Skeletal muscle tissue (tissue), 3 donors: ENCODE measurements at regions not wholly inside any gene's neighbourhood (a gene's known extent, or its start where the extent isn't known, plus 50 kb on each side); places are given as distances from the start of the nearest gene placed in this dataset.
"Not testable (repeated sequence)": the region's sequence is repeated elsewhere in the genome, so short reads cannot be mapped to it uniquely, and the experiment has no call there.

Experiments
- H3K27ac ChIP-seq: one replicate; pipeline ENCODE4 v1.7.0; 2013; ENCODE audit warnings: mild to moderate bottlenecking, low read depth, low read length, inconsistent platforms
- H3K27me3 ChIP-seq, 3 donors: one replicate each; pipeline ENCODE4 v1.7.0; 2013; ENCODE audit warnings: low read length in 3 of 3; ENCODE audit not compliant: control insufficient read depth in 3 of 3, insufficient read depth in 3 of 3
- H3K36me3 ChIP-seq, 3 donors: one replicate each; pipeline ENCODE4 v1.7.0; 2013; ENCODE audit warnings: low read length in 3 of 3; ENCODE audit not compliant: control insufficient read depth in 3 of 3, insufficient read depth in 3 of 3
- H3K4me1 ChIP-seq, 3 donors: one replicate each; pipeline ENCODE4 v1.7.0; 2013; ENCODE audit warnings: low read length in 3 of 3, mild to moderate bottlenecking in 3 of 3; ENCODE audit not compliant: control insufficient read depth in 3 of 3, insufficient read depth in 3 of 3
- H3K4me3 ChIP-seq, 3 donors: one replicate each; pipeline ENCODE4 v1.7.0; 2013; ENCODE audit warnings: low read length in 3 of 3
- H3K9ac ChIP-seq, 3 donors: one replicate each; pipeline ENCODE4 v1.7.0; 2013; ENCODE audit warnings: low read length in 3 of 3, mild to moderate bottlenecking in 3 of 3, moderate library complexity in 2 of 3, low read depth in 1 of 3
- H3K9me3 ChIP-seq, 3 donors: one replicate each; pipeline ENCODE4 v1.7.0; 2013; ENCODE audit warnings: low read length in 3 of 3; ENCODE audit not compliant: control insufficient read depth in 3 of 3
- donor health status: Osteomylitis.

- Histone ChIP-seq H3K27me3 (no peaks in the 10 kb centered on the region), H3K4me3 (no peak overlapping the region), H3K4me1 (no peaks in the 10 kb centered on the region), H3K9ac (no peak overlapping the region), H3K9me3 (no peaks in the 10 kb centered on the region), H3K27ac (no peak overlapping the region), H3K36me3 (no peaks in the 10 kb centered on the region)
These were observed 82.3 kb upstream of the TIAM1 start for GRCh38 chr21:31426235-31426797.

- Histone ChIP-seq H3K36me3 (no peaks in the 10 kb centered on the region), H3K9ac (no peak overlapping the region), H3K4me3 (no peak overlapping the region), H3K27ac (no peak overlapping the region), H3K9me3 (no peaks in the 10 kb centered on the region), H3K4me1 (no peaks in the 10 kb centered on the region), H3K27me3 (no peaks in the 10 kb centered on the region)
These were observed 81.1 kb upstream of the TIAM1 start for GRCh38 chr21:31425138-31425537.

- H3K4me3 ChIP-seq, result no peak overlapping the region
- H3K9me3 ChIP-seq, result no peaks in the 10 kb centered on the region
- H3K9ac ChIP-seq, result no peak overlapping the region
- H3K27ac ChIP-seq, result no peak overlapping the region
- no peaks in the 10 kb centered on the region for H3K4me1 ChIP-seq
- no peaks in the 10 kb centered on the region for H3K27me3 ChIP-seq
- no peaks in the 10 kb centered on the region for H3K36me3 ChIP-seq
These were observed 80.0 kb upstream of the TIAM1 start for GRCh38 chr21:31424058-31424457.

GRCh38 chr21:31420988-31421387, 76.9 kb upstream of the TIAM1 start:
- Histone ChIP-seq H3K4me1 (no peaks in the 10 kb centered on the region), H3K27me3 (no peaks in the 10 kb centered on the region), H3K9me3 (no peaks in the 10 kb centered on the region), H3K27ac (no peak overlapping the region), H3K4me3 (no peak overlapping the region), H3K36me3 (no peaks in the 10 kb centered on the region), H3K9ac (no peak overlapping the region)

GRCh38 chr21:31420354-31420753, 76.3 kb upstream of the TIAM1 start:
- Histone ChIP-seq H3K9me3 (no peaks in the 10 kb centered on the region), H3K27ac (no peak overlapping the region), H3K4me1 (no peaks in the 10 kb centered on the region), H3K9ac (no peak overlapping the region), H3K27me3 (no peaks in the 10 kb centered on the region), H3K4me3 (no peak overlapping the region), H3K36me3 (no peaks in the 10 kb centered on the region)

GRCh38 chr21:31418377-31419001, 74.4 kb upstream of the TIAM1 start:
- H3K27me3 ChIP-seq, result no peaks in the 10 kb centered on the region
- no peak overlapping the region for H3K4me3 ChIP-seq
- no peak overlapping the region for H3K9ac ChIP-seq
- H3K36me3 ChIP-seq, result no peaks in the 10 kb centered on the region
- no peak overlapping the region for H3K27ac ChIP-seq
- H3K4me1 ChIP-seq, result no peaks in the 10 kb centered on the region
- no peaks in the 10 kb centered on the region for H3K9me3 ChIP-seq

- H3K4me1 ChIP-seq, H3K4me3 ChIP-seq, H3K27ac ChIP-seq, H3K9ac ChIP-seq, H3K9me3 ChIP-seq, H3K27me3 ChIP-seq, H3K36me3 ChIP-seq: not testable (repeated sequence)
These were observed 73.2 kb upstream of the TIAM1 start for GRCh38 chr21:31417214-31417613.

- Histone ChIP-seq H3K27ac (no peak overlapping the region), H3K4me3 (no peak overlapping the region), H3K36me3 (no peaks in the 10 kb centered on the region), H3K9ac (no peak overlapping the region), H3K9me3 (no peaks in the 10 kb centered on the region), H3K27me3 (no peaks in the 10 kb centered on the region), H3K4me1 (no peaks in the 10 kb centered on the region)
These were observed 72.4 kb upstream of the TIAM1 start for GRCh38 chr21:31416465-31416864.

- no peak overlapping the region for H3K4me3 ChIP-seq
- H3K27ac ChIP-seq, result no peak overlapping the region
- no peaks in the 10 kb centered on the region for H3K36me3 ChIP-seq
- peaks cover 0 to 3% (median 0%) of the 10 kb centered on the region in 3 donors for H3K4me1 ChIP-seq
- H3K27me3 ChIP-seq, result no peaks in the 10 kb centered on the region
- H3K9me3 ChIP-seq, result no peaks in the 10 kb centered on the region
- no peak overlapping the region for H3K9ac ChIP-seq
These were observed 70.4 kb upstream of the TIAM1 start for GRCh38 chr21:31414263-31415000.

- H3K4me1 ChIP-seq, result peaks cover 0 to 3% (median 0%) of the 10 kb centered on the region in 3 donors
- H3K36me3 ChIP-seq, result no peaks in the 10 kb centered on the region
- no peak overlapping the region for H3K9ac ChIP-seq
- no peaks in the 10 kb centered on the region for H3K27me3 ChIP-seq
- no peaks in the 10 kb centered on the region for H3K9me3 ChIP-seq
- no peak overlapping the region for H3K27ac ChIP-seq
- no peak overlapping the region for H3K4me3 ChIP-seq
These were observed 69.6 kb upstream of the TIAM1 start for GRCh38 chr21:31413698-31414097.
